G401 (cell line): ENCODE measurements at regions not wholly inside any gene's neighbourhood (a gene's known extent, or its start where the extent isn't known, plus 50 kb on each side); places are given as distances from the start of the nearest gene placed in this dataset.

ENCODE experiments used
- DNase-seq: peaks from one replicate; pipeline ENCODE4 v3.0.0-alpha.2; 2015; ENCODE audit warnings: low spot score
- in situ Hi-C: cut with HindIII; loops from 2 replicates; pipeline ENCODE4 v1.10.0; 2016; ENCODE audit warnings: low sequenced_read_pairs, mixed read lengths

DNA sequence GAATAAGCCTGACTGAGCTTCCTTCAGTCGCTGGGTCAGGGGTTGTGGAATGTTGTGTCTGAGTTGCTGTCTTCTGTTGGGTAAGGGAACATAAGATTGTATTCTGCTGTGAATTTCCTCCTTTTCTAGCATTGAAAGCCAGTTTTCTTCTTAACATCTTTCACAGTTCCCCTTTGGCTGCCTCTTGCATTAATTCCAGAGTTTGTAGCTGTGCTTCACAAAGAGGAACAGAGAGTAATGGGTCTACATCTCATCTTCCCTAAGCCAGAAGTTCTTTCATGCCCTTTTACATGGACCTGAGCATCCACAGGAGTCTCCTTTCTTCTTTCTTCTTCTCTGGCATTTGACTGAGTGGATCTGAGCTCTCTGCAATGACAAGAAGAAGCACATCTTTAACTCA, 686.8 kb downstream of the KCTD16 start:
- in situ Hi-C loops = no loop called here
- DNase-seq = no peak

DNA sequence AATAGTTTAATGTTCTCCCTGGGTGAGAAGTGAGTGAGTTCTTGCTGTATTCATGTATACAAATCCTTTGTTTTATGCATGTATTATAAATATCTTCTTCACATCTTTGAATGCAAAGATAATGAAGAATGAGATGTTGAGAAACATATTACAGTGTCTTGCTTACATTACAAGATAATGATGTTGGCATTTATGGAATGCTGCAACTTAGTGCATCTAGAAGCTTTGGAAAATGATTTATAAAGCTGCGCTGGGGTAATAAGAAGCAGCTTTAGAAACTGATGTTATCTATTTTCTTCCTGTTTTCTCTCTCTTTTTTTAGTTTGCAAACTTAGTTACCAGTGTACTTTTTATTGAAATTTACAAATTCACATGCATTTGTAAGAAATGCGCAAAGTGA, 673.4 kb downstream of the KCTD16 start:
- DNase-seq = no peak
- in situ Hi-C loops = no loop called here

DNA sequence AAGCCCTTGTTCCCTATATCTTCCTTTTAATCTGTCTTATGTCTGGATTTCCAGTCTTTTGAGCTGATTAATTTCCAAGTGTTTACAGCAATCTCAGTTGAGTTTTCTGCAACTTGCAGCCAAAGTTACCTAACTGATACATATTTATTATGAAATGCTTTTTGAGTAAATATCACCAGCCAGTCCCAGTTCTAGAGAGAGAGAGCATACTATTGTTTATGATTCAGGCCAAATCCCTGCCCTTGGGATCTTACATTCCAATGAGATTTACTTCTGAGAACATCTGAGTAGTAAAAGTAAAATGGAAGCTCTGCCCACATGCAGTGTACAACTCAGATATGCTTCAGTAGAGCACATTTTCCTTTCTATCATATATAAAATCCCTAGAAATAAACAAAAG, 661.7 kb downstream of the KCTD16 start:
- no peak for DNase-seq
- in situ Hi-C loops = no loop called here

DNA sequence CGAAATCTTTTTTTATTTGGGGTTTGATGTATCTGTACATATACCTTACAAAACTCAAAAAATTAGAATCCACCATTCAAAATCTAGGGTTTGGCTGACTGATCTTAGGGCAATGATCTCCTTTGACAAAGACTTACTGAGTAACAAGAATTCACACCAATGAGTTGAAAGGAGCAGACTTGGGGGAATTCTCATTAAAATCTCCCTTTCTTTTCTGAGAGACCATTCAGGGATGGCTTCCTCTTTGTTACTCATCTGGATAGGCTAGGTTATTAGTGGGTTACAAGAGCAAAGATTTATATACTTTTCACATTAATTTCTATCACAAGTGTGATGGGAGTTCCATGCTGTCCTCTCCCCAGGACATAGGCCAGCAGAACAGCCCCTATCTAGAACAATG, 661.0 kb downstream of the KCTD16 start:
- in situ Hi-C loops = no loop called here
- DNase-seq = no peak

DNA sequence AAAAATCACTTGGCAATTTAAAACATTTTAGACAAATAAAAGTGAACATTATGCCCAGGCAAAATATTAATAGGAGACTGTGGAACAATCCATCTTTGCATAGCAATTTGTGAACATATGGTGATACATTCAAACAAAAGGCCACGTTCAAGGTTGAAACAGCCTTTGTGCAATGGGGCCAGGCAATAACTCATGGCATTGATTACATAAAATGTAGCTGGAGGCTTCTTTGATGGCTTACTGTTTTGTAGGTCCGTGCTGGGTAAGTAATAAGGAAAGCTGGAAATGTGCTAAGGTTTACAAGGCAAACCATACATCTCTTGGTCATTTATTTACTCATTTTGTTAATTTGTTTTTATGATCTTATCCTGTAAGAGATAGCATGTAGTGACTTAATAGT, 651.8 kb downstream of the KCTD16 start:
- in situ Hi-C loops = no loop called here
- DNase-seq = no peak

DNA sequence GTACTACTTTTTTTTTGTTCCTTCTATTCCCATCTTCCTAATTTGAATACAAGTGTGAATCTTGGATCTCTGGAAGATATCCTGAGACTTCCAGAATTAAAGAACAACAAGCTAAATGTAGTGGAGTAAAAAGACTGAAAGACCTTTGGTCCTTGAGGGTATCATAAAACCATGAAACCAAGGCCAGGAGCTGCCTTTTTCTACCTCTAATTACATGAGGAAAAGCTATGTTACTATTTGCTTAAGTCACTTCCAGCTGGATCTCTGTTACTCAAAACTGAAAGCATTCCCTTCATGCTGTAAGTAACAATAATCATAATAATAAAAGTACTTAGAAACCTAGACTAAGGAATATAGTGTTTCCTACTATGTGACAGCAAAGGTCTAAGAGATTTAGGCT, 649.6 kb downstream of the KCTD16 start:
- DNase-seq = no peak
- in situ Hi-C loops = no loop called here

DNA sequence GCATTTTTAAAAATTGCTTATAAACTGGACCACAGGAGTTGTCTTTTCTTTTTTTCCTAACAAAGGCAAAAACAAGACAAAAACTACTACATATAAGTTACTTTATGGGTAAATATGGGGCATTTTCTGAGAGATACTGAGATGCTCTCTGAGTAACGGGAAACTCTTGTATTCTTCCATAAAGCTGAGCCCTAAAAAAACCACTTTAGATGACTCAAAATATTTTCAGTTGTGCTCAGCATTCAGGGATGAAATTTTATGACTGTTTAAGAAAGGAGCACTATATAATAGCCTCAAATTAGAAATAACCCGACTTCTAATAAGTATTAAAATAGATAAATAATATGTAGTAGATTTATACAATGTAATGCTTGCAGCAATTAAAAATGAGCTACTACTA, 644.5 kb downstream of the KCTD16 start:
- no peak for DNase-seq
- in situ Hi-C loops = no loop called here

DNA sequence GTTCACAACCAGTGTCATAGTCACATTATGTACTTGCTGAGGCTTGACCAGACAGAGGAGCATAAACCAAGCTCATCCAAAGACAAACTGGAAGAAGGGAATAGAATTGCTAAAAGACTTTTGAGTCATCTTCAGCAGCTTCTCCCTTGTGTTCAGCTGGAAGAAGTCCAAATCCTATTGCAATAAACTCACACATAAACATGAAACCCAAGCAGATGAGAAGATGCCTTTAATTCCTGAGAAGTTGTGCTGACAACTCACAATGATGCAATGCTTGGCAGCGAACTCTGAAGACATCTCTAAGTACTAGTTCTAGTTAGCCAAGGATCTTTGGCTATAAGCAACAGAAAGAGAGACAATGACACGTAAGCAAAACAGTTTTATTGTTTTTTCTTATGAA, 642.1 kb downstream of the KCTD16 start:
- no peak for DNase-seq
- in situ Hi-C loops = no loop called here

DNA sequence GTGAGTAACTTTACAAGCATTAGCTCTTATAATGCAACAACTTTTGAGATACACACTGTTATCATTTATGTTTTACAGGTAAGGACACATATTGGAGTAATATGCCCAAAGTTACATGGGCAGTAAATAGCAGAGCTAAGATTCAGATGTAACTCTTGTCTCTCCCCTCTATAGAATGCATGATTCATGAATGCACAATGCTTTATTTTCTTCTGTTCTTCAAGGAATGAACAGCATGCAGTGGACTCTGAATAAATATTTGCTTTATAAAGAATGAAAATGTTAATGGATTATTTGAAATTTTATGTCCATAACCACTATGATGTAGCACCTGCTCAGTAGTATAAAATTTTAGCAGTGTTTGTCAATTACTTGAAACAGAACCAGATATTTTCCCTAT, 629.5 kb downstream of the KCTD16 start:
- no peak for DNase-seq
- in situ Hi-C loops = no loop called here

DNA sequence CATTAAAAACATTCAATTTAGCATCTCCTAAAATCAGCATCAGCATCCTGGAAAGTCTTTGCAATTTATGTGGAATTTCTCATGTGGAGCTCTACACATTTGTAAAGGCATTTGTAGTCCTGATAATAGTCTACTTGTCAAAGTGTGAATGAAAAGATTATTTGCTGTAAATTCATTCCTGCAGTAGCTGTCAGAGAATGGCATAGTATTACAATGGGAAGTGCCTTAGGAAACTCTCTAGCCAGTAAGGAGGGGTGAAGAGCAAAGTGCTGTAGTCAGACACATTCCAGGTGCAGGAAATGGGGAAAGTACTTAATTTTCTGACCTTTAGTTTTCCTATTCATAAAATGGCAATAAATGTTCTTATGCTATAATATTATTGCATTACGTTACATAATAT, 627.9 kb downstream of the KCTD16 start:
- no peak for DNase-seq
- in situ Hi-C loops = no loop called here

DNA sequence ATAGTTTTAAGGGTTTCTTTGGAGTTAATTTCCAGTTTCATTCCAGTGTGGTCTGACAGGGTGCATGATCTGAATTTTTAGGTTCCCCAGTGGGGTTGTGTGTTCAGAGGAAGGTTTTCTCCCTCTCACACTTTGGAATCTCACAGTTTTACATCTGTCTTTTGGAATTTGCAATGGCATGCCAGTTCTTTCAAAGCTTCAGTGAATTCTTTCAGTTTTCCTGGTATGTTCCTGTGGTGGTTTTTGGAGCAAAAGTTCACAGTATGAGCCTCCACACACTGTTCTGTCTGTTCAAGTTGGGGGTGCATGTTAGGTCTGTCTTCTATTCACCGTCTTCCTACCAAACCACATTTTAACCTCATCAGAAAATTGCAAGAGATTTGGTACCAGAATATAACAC, 624.2 kb downstream of the KCTD16 start:
- in situ Hi-C loops = no loop called here
- DNase-seq = no peak

DNA sequence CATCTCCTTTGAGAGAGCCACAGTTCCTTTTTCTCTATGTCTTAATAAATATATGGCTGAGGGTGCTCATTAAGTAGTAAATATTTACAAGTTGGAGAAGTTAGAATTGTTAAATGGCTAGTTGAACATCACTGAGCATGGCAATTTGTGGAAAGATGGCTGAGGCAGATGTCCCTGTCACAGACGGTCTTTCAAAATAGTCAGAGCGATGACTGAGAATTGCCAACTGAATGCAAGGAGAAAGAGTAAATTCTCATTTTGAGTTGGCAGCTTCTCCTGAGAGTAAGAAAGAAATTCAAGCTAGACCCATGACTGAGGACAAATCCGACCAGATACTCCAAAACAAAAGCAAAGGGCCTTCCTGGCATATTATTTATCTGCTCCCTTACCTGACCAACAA, 617.9 kb downstream of the KCTD16 start:
- in situ Hi-C loops = no loop called here
- DNase-seq = no peak

DNA sequence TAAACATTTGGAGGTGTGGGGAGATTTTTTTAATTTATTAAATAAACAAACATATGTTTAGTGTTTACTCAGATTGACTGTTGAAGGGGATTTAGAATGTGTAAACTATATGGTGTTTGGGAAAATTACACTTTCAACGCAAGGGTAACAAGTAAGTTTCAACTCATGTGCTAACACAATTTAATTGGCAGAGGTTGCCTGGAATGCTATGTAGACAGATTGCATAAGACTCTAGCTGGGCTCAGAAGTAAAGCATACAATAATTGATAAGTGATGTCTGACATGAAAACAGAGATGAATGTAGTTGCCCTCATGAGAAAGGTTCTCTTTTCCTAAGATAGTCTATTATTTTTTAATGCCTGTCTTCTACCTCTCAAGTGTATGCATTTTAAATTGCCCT, 617.4 kb downstream of the KCTD16 start:
- in situ Hi-C loops = no loop called here
- DNase-seq = no peak

DNA sequence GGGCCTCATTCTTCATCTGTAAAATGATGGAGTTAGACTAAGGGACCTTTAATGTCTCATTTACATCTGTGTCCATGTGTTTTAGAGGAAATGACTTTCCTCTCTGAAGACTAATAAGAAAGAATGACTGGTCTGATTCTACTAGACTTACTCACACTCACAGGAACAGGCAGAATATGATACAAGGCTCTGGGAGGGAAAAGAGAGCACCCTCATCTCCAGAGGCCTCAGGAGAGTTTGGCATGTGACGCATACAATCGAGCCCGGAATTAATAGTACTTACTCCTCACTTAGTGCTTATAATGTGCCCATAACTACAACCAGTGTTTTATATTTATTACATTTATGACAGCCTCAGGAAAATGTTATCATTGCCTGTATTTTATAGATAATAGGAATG, 608.7 kb downstream of the KCTD16 start:
- in situ Hi-C loops = no loop called here
- no peak for DNase-seq

DNA sequence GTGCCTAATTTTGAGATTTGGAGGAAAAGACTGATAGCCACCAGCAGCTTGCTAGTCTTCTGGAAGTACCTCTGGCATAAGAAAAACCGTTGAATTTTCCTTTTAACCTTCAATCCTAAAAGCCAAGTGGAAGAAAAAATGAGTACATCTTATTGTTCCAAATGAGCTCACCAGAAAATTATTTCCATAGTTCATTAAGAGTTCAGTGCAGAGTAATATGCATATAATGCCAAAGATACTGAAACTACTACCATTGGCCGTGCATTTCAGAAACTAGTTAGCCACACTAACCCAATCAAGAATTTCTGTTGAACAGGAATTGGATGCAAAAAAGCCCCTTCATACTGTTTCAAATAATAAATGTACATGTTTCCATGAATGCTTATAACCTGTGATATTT, 607.9 kb downstream of the KCTD16 start:
- in situ Hi-C loops = no loop called here
- DNase-seq = no peak

DNA sequence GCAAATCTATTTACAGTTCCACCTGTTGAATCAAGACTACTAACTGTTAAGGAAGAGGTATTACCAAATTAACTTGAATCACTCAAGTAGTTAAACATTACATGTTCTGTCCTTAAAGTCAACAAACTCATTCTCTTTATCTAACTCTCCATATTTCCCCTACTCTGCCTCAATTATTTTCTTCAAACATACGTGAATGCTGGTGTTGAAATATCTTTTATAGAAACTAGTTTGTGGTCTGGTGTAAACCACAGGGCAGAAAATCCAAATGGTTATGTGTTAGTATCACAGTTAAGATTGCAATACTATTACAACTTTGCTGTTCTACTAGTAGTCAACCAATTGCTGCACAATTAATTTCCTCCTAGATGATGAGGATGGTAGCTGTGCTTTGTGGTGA, 603.5 kb downstream of the KCTD16 start:
- DNase-seq = no peak
- in situ Hi-C loops = no loop called here

DNA sequence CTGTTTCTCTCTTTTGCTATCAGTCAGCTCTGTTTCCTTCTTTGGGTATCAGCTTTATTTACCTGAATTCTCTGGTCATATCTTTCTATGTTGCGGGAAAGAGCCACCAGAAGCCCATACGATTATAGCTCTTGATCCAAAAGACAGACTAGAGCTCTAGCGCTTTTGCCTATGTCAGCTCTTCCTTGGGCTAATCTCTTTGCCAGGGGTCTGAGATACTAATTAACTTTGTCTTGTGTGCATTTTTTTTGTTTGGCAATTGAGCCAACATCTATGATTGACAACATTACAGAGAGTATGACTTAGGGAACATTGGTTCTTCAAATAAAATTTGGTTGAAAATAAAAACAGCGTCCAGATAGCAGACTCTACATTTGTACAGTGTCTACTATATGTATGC, 603.0 kb downstream of the KCTD16 start:
- in situ Hi-C loops = no loop called here
- DNase-seq = no peak

DNA sequence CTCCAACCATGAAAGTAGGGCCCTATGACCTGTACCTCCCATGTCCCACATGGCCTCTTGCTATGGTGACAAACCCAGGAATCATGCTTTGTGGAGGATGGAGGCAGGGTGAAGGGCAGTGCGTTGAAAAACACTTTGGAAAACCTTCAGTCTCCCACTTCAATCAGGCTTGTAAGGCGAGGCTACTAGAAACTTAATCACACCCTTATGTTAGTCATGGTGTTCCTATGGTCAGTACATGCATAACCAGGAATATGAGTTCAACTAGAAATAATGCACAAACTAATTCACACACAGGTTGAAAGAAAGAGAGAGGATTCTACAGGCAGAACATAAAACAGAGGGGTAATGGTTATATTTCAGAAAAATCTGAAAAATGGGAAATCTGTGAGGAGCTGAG, 601.1 kb downstream of the KCTD16 start:
- DNase-seq = no peak
- in situ Hi-C loops = no loop called here

DNA sequence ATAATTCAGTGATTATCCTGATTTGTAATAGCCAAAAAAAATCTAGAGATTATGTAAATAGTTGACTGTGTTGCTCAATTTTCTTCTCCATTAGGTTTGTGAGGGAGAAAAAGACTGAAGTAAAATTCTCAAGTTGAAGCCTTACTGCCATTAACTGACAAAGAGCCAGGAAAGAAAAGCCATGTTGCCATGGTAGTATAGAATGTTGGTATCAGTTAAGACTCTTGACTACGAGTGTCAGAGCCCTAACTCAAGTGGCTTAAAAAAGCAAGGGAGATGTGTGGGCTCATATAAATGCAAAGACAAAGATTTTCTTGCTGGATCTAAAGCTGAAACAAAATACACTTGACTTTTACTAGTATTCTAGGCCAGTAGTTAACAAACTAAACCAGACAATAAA, 571.7 kb downstream of the KCTD16 start:
- no peak for DNase-seq
- in situ Hi-C loops = no loop called here

DNA sequence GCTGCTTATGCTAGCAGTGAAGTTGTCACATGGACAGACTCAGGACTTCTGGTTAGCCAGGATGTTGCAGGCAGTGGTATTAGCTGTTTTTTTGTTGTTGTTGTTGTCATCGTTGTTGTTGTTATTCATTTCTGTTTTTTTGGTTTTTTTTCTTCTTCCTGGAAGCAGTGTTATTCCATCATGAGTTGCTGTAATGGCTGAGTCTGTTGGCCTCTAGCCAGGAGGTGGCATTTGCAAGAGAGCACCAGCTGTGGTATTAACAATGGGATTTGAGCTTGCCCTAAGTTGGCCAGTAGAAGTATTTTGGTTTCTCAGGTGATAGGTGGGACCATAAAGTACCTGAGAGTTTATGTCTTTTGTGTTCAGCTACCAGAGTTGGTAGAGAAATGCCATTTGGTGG, 561.1 kb downstream of the KCTD16 start:
- no peak for DNase-seq
- in situ Hi-C loops = no loop called here

DNA sequence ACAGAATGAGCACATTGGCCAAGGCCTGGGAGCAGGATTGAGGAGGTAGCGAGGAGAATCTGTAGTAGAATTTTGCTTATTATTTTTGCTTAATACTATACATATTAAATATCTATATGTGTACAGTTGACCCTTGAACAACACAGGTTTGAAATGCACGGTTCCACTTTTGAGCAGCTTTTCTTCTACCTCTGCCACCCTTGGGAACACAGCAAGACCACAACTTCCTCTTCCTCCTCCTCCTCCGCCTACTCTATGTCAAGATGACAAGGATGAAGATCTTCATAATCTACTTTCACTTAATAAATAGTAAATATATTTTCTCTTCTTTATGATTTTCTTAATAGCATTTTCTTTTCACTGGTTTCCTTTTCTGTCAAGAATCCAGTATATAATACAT, 541.4 kb downstream of the KCTD16 start:
- in situ Hi-C loops = no loop called here
- DNase-seq = no peak

DNA sequence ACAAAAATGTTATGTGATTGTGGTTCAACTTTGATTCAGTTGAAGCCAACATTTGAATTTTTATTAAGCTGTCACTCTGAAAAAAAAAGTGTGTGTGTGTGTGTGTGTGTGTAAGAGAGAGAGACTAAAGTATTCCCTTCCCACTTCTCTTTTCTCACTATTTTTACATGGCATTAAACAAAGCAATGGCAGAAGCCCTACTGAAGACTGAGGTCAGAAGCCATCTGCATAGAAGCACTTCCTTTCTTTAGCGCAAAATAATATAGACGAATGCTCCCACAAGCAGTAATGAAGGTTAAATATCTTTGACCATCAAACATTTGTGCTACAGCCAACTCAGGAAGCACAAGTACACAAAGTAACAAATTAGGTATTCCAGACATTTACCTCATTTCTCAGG, 540.5 kb downstream of the KCTD16 start:
- DNase-seq = no peak
- in situ Hi-C loops = no loop called here
